Neural crest cell (in vitro differentiated cells): ENCODE measurements at regions not wholly inside any gene's neighbourhood (a gene's known extent, or its start where the extent isn't known, plus 50 kb on each side); places are given as distances from the start of the nearest gene placed in this dataset.

ENCODE experiments used
- DNase-seq: peaks from one replicate; pipeline ENCODE4 v3.0.0; 2021; ENCODE audit warnings: low read depth, mixed read lengths, low spot score
- H3K27ac Mint-ChIP-seq: one replicate; pipeline ENCODE4 v1.8.0; 2021; ENCODE audit warnings: mild to moderate bottlenecking, mixed read lengths; ENCODE audit not compliant: unreplicated experiment
- H3K27me3 Mint-ChIP-seq: 2 replicates; pipeline ENCODE4 v1.8.0; 2021; ENCODE audit warnings: low read depth, mild to moderate bottlenecking, mixed read lengths
- H3K36me3 Mint-ChIP-seq: 2 replicates; pipeline ENCODE4 v1.8.0; 2021; ENCODE audit warnings: low read depth, mild to moderate bottlenecking, mixed read lengths
- H3K4me1 Mint-ChIP-seq: 2 replicates; pipeline ENCODE4 v1.8.0; 2021; ENCODE audit warnings: mixed read lengths
- H3K4me3 Mint-ChIP-seq: one replicate; pipeline ENCODE4 v1.8.0; 2021; ENCODE audit warnings: mild to moderate bottlenecking, mixed read lengths
- H3K9me3 Mint-ChIP-seq: 2 replicates; pipeline ENCODE4 v1.8.0; 2021; ENCODE audit warnings: mixed read lengths
- CTCF ChIP-seq: fragments of 200-600 bp; sonication (generic); conservative IDR thresholded peaks from 2 replicates; pipeline ENCODE4 v1.5.0; 2021; ENCODE audit warnings: antibody characterized with exemption, mild to moderate bottlenecking

GRCh38 chr7:25712500-25712899 is 439.5 kb upstream of the NFE2L3 start:
- Mint-ChIP-seq H3K27me3 (no peaks in the 10 kb centered on the region), H3K36me3 (no peaks in the 10 kb centered on the region), H3K4me3 (no peak overlapping the region), H3K27ac (no peak overlapping the region), H3K9me3 (no peaks in the 10 kb centered on the region), H3K4me1 (peaks cover 63% of the 10 kb centered on the region)
- TF ChIP-seq CTCF: no peak
- no peak for DNase-seq

GRCh38 chr7:25714013-25714412 is 438.0 kb upstream of the NFE2L3 start:
- Mint-ChIP-seq H3K4me1 (peaks cover 63% of the 10 kb centered on the region), H3K4me3 (no peak overlapping the region), H3K27ac (no peak overlapping the region), H3K36me3 (no peaks in the 10 kb centered on the region), H3K9me3 (no peaks in the 10 kb centered on the region), H3K27me3 (no peaks in the 10 kb centered on the region)
- no peak for TF ChIP-seq CTCF
- no peak for DNase-seq

GRCh38 chr7:25716421-25716820 is 435.6 kb upstream of the NFE2L3 start:
- Mint-ChIP-seq H3K36me3 (no peaks in the 10 kb centered on the region), H3K27me3 (no peaks in the 10 kb centered on the region), H3K4me1 (peaks cover 70% of the 10 kb centered on the region), H3K4me3 (no peak overlapping the region), H3K9me3 (no peaks in the 10 kb centered on the region), H3K27ac (no peak overlapping the region)
- DNase-seq: no peak
- TF ChIP-seq CTCF: no peak

- Mint-ChIP-seq H3K4me1 (peaks cover 77% of the 10 kb centered on the region), H3K27me3 (no peaks in the 10 kb centered on the region), H3K27ac (peak overlapping the region; percentile 2), H3K36me3 (no peaks in the 10 kb centered on the region), H3K9me3 (no peaks in the 10 kb centered on the region), H3K4me3 (no peak overlapping the region)
- TF ChIP-seq CTCF: no peak
- no peak for DNase-seq
Observed at GRCh38 chr7:25718596-25718995, 433.4 kb upstream of the NFE2L3 start.

- Mint-ChIP-seq H3K36me3 (no peaks in the 10 kb centered on the region), H3K27ac (peak overlapping the region; percentile 23), H3K9me3 (no peaks in the 10 kb centered on the region), H3K27me3 (no peaks in the 10 kb centered on the region), H3K4me3 (no peak overlapping the region), H3K4me1 (peaks cover 74% of the 10 kb centered on the region)
- DNase-seq: no peak
- TF ChIP-seq CTCF: no peak
Observed at GRCh38 chr7:25719190-25719896, 432.7 kb upstream of the NFE2L3 start.
